ENCODE measurements at regions not wholly inside any gene's neighbourhood (a gene's known extent, or its start where the extent isn't known, plus 50 kb on each side); places are given as distances from the start of the nearest gene placed in this dataset.
"Not testable (repeated sequence)": the region's sequence is repeated elsewhere in the genome, so short reads cannot be mapped to it uniquely, and the experiment has no call there.

DNA sequence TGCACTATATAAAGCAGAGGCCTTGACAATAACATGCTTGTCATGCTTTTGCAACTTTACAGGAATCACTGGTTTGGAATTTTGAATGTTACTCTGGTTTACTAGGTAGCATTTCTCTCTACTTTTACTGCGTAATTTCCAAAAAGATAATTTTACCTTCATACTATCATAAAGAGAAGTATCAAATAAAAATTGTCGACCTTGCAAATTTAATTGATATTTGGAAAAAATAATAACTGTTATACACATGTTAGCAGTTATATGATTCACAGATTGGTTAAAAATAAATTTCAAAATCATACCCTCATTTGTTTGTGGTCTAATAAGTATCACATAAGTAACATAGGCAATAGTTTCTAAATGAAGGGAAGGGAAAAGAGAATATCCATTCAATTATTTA is 228.5 kb upstream of the CACNA2D1 start:
- H3K4me3 ChIP-seq (ENCODE audit: low read depth, low read length), result no peak overlapping the region
- TF ChIP-seq, protein P1, sequence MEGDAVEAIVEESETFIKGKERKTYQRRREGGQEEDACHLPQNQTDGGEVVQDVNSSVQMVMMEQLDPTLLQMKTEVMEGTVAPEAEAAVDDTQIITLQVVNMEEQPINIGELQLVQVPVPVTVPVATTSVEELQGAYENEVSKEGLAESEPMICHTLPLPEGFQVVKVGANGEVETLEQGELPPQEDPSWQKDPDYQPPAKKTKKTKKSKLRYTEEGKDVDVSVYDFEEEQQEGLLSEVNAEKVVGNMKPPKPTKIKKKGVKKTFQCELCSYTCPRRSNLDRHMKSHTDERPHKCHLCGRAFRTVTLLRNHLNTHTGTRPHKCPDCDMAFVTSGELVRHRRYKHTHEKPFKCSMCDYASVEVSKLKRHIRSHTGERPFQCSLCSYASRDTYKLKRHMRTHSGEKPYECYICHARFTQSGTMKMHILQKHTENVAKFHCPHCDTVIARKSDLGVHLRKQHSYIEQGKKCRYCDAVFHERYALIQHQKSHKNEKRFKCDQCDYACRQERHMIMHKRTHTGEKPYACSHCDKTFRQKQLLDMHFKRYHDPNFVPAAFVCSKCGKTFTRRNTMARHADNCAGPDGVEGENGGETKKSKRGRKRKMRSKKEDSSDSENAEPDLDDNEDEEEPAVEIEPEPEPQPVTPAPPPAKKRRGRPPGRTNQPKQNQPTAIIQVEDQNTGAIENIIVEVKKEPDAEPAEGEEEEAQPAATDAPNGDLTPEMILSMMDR (IDR thresholded peaks at IDR 0.05; ENCODE audit: control insufficient read depth, extremely low read depth, insufficient read depth), result no peak
- no peak for DNase-seq (ENCODE audit: low read depth)

DNA sequence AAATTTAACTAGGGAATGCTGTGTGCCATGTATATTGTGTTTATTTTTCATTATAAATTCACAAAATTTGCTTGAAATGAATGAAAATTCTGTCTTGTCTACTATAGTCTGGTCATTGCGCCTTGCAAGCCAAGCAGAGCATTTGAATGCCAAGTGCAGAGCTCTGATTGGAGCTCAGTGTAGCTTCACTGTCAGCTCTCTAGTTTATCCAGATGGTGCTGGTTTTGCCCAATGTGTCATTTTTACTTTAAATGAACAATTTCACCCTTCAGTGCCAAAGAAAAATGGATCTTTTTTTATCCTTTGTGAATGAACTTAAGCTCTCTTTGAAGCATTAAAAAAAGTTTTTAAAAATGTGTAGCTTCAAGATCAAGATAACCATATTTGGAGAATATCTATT is 225.6 kb upstream of the CACNA2D1 start:
- no peak for DNase-seq (ENCODE audit: low read depth)
- TF ChIP-seq, protein P1 (IDR thresholded peaks at IDR 0.05; ENCODE audit: control insufficient read depth, extremely low read depth, insufficient read depth), result no peak
- H3K4me3 ChIP-seq (ENCODE audit: low read depth, low read length), result no peak overlapping the region

DNA sequence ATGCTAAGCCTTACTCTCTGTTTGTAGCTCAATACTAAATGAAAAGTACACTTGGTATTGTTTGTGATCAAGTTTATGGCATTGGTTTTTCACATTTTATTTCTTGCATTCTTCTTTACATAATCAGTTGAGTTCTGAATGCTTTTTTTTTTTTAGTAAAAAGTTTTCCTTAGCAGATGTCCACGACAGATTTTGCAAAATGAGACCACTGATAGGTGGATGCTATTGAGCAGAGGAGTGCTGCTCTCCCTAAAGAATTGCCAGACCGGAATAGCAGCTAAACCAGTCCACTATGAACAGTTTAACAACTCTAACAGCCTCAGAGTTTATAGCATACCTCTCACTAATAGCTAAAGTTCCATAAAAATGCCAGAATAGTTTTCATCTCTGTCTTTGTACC is 225.1 kb upstream of the CACNA2D1 start:
- no peak for DNase-seq (ENCODE audit: low read depth)
- no peak overlapping the region for H3K4me3 ChIP-seq (ENCODE audit: low read depth, low read length)
- TF ChIP-seq, protein P1 (IDR thresholded peaks at IDR 0.05; ENCODE audit: control insufficient read depth, extremely low read depth, insufficient read depth), result no peak

DNA sequence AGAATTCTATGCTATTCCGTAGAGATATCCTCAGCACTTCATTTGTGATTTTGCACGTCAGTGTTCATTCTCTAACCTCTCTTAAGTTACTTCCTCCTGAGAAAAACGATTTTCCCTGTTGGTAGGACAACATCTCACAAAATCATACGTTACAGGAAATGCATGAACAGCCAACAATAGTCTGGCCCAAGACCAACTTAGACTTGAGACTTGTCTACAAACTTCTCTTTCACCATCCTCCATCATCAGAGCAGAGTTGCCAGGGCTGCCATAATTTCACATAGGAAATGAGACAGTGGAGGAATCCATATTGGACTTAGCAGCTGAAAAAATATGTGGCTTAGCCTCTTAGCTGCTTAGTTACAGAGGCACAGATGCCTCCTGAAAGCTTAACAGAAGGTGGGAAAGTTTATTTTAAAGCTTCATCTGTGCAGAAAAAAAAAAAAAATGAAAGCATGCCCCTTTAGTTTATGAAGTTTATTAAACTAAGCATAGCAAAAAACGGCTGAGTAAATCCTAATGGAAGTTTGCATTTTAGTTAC is 222.5 kb upstream of the CACNA2D1 start:
- no peak for DNase-seq (ENCODE audit: low read depth)
- H3K4me3 ChIP-seq (ENCODE audit: low read depth, low read length), result no peak overlapping the region
- TF ChIP-seq, protein P1 (IDR thresholded peaks at IDR 0.05; ENCODE audit: control insufficient read depth, extremely low read depth, insufficient read depth), result no peak

DNA sequence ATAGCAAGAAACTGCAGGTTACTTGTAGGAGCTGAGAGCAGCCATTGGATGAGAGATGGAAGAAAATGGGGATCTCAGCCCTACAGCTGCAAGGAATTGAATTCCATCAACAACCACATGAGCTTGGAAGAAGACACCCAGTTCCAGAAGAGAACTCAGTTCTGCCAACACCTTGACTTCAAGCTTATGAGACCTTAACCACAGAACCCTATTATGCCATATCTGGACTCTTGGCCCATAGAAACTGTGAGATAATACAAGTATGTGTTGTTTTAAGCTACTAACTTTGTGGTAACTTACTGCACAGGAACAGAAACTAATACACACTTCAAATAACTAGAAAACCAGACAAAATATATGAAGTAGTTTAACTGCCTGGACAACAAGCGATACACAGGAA is 212.4 kb upstream of the CACNA2D1 start:
- no peak overlapping the region for H3K4me3 ChIP-seq (ENCODE audit: low read depth, low read length)
- DNase-seq (ENCODE audit: low read depth), result no peak
- TF ChIP-seq, protein P1 (IDR thresholded peaks at IDR 0.05; ENCODE audit: control insufficient read depth, extremely low read depth, insufficient read depth), result no peak

DNA sequence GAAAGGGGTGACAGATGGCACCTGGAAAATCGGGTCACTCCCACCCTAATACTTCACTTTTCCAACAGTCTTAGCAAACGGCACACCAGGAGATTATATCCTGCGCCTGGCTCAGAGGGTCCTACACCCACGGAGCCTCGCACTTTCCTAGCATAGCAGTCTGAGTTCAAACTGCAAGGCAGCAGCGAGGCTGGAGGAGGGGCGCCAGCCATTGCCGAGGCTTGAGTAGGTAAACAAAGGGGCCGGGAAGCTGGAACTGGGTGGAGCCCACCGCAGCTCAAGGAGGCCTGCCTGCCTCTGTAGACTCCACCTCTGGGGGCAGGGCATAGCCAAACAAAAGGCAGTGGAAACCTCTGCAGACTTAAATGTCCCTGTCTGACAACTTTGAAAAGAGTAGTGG is 206.5 kb upstream of the CACNA2D1 start:
- H3K4me3 ChIP-seq (ENCODE audit: low read depth, low read length); DNase-seq (ENCODE audit: low read depth): not testable (repeated sequence)

DNA sequence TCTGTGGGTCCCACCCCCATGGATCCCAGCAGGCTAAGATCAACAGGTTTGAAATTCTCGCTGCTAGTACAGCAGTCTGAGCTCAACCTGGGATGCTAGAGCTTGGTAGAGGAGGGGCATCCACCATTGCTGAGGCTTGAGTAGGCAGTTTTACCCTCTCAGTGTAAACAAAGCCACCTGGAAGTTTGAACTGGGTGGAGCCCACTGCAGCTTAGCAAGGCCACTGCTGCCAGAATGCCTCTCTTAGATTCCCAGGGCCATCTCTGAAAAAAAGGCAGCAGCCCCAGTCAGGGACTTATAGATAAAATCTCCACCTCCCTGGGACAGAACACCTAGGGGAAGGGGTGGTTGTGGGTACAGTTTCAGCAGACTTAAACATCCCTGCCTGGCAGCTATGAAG is 190.0 kb upstream of the CACNA2D1 start:
- no peak overlapping the region for H3K4me3 ChIP-seq (ENCODE audit: low read depth, low read length)
- TF ChIP-seq, protein P1 (IDR thresholded peaks at IDR 0.05; ENCODE audit: control insufficient read depth, extremely low read depth, insufficient read depth), result no peak
- no peak for DNase-seq (ENCODE audit: low read depth)
